Right renal pelvis (tissue), 4 donors: ENCODE measurements at regions not wholly inside any gene's neighbourhood (a gene's known extent, or its start where the extent isn't known, plus 50 kb on each side); places are given as distances from the start of the nearest gene placed in this dataset.

Source experiments
- DNase-seq, 4 donors: peaks; one replicate each; pipeline ENCODE4 v3.0.0-alpha.2; 2013; ENCODE audit warnings: low read depth in 4 of 4, low spot score in 3 of 4, missing footprints in 1 of 4

DNA sequence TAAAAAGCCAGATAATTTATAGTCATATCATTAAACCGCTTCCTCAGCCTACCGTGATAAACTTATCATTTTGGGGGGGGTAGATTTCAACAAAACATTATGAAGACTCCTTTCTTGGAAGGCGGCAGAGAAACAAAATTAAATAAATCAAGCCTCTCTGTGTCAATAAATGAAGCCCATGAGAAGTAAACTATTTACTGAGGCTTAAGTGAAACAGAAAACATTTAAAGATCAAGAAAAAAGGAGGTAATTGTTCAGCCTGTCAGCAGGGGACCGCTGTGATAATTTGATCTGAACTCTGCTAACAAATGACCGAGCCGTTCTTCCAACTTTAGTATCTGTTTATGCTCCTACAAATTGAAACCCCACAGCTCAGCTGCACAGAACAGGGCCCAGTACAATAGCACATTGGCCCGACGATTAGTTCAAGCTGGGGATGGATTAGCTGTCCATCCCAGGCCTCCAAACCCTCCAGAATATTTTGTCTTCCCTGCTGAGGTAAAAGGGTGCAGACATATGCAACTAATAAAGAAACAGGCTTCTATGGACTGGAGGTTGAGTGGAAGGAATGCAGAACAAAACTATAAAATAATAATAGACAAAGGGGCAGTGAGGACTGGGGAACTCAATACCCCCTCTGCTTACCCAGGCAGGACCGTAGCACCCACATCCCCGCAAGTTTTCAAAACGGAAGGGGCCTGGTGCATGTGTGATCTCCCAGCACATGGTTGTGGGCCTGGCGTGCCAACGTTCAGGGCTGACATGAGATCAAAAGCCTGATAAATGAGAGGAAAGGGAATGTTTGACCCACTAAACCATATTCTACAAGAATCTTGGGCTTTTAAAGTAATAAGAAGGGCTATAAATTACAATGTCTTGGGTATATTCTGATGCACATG, 298.1 kb upstream of the IRX5 start:
- no peak for DNase-seq

DNA sequence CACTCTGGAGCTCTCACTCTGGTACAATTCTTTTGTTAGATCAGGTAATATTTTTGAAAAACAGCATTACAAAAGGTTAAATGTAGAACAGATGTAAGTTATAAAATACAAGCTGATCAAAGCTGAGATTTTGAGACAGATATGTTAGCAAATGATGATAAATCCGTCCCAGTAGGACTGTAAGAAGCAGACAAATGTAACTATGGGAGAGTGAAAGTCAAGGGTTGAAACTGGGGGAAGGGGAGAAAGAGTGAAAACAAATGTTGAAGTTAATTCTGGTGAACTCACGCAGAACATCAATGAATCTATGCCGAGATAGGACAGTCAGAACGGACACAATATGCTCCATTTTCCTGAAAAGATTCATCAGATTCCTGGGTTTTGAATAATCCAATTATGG, 298.9 kb upstream of the IRX5 start:
- DNase-seq = no peak

DNA sequence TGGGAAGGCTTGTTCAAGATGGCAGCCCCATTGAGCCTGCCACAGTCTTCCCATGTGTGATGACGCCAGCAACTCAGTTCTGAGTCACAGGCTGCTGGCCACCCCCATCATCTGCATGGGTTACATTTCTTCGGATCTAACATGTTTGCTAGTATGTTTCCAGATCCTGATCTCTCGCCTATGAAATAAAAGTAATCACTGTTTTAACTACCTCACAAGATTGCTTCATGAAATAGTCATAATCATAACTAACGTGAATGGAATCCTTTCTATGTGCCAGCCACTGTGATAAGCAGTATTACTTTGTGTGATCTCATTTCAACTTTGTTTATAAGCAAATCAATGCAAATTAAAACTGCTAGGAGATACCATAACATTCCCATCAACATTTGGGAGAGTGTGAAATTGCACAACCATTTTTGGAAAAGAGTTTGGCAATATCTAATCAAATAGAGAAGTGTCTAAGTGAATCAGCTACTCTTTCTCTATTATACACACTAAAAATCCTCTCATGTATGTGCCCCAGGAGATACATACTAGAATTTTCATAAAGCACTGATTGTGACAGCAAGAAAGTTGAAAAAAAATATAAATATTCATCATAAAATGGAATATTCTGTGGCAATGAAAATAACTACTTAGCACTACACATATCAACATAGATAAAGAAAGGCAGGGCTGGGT, 300.2 kb upstream of the IRX5 start:
- no peak for DNase-seq

DNA sequence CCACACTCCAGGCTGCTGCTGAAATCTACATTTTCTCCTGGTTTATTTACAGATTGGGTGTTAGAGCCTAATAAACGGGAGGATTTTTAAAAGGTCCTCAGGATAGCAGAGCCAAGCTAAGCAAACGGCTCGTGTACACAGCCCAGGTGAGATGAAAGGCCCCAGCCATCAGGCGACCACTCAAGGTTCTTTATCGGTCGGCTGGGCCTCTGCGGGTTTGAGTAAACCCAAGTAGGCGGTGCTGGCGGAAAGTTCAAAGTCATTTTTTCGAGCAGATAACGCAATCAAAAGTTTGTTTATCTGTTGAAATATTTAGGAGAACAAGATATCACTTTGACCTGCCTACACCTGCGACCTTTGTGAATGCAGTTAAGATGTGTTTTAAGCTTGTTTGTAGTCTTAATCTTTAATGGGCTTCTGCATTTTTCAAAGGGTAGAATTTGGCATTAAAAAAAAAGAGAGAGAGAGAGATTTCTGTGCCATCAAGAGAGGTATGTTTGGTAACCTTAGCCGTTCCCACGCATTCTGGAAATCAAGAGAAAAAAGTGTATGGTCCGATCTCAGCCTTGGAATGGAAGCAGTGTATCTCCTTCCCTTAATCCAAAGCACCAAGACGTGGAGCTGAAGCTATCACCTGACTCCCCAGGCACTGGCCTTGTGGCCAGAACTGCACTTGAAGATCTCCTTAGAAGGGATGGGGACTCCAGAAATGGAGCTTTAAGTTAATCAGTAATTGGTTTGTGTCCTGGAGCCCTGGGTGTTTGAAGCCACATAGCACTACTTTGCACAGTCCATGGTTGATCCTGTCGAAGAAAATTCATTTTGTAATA, 301.7 kb upstream of the IRX5 start:
- DNase-seq = no peak

DNA sequence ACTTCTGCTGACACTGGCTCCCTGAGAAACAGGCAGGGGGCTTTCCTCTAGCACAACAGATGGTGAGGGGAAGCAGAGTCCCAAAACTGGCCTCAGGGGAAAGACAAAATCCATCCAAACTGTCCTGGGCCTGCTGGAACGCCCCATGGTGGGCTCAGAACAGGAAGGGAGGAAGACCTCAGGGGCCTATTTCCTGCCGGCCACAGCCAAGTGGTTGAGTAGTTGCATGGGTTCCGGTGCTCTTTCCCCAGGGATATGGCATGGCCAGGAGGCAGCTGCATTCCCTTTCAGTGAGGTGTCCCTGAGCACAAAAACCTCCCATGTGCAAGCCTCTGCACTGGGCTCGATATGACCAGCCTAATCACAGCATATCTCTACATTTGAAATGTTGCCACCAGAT, 303.0 kb upstream of the IRX5 start:
- no peak for DNase-seq

DNA sequence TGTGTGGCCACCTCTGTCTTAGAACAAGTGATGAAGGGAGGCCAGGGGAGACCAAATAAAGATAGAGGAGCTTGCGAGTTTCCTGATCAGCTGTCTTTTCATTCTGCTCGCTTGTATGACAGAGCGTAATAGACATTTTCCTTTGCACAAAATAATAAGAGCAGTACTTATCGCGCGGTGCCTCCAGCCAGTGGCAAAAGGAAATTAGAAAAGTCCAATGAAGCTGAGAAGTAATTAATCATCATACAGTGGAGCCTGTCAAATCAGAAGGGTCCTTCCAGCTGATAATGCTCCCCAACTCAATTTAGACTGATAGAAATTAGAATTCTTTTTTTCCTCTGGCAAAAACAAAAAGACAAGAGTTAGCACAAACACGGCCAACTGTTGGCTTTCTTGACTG, 307.0 kb upstream of the IRX5 start:
- no peak for DNase-seq

DNA sequence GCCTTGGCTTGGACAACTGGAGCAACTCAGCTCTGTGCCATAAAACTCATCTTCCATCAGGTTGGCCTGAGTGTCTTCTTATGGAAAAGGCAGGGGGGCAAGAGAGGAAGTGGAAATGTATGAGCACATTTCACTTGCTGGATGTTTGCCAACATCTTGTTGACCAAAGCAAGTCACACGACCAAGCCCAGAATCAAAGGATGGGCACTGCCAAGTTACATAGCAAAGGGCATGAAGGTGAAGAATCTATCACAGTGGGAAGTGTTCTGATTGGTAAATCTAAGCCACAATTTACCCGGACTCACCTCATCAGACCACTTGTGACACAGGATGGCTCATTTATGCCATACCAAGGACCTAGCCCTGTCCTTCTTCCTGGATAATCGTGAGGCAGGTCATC, 310.5 kb upstream of the IRX5 start:
- no peak for DNase-seq

DNA sequence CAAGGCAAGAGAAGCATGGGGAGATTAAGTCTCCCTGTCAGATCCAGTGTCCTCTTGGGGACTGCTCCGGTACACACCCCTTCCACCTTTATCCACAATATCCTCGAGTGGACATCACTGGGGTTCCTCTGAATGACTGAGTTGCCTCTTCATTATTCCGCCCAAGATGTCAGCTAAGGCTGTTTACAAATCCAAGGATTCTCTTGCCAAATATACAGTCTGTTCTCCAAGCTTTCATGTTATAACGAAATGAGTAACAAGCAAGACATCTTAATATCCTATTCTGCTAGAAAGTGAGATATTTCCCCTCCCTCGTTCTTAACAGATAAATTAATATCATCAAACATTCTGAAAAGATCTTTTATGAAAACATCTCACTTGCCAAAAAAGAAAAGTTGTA, 314.1 kb upstream of the IRX5 start:
- no peak for DNase-seq

DNA sequence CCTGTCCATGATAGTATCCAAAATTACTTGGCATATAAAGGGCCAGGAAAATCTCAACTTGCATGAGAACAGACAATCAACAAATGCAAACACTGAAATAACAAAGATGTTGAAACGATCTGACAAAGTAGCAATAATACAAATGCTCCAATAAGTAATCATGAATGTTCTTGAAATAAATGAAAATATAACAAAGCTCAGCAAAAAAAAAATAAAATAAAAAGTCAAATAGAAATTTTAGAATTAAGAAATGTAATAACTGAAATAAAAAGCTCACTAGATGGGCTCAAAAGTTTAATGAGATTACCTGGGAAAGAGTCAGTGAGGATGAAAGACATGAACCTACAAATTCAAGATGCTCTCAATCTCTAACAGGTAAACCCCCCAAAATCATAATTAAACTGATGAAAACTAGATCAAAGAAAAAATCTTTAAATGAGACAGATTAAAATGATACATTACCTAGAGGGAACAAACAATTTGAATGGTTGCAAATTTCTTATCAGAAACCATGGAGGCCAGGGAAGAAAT, 319.0 kb upstream of the IRX3 start:
- DNase-seq = no peak

DNA sequence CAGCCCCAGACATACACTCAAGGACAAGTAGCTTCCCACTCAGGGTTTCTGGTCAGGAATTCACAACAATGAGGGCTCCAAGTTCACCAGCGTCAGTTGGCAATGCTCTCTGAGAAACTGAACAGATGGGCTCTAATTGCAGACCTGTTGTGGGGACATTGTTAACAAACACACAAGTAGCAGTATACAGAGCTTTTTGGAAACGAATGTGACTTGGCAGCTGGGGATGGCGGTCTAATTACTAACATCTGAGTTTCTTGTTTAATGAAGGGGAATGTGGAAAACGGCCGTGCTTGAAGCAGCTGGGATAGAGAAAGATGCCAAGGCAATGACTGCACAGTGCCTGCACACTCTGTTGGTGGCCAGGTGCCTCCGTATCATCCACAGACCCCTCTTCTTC, 316.1 kb upstream of the IRX3 start:
- DNase-seq = no peak

DNA sequence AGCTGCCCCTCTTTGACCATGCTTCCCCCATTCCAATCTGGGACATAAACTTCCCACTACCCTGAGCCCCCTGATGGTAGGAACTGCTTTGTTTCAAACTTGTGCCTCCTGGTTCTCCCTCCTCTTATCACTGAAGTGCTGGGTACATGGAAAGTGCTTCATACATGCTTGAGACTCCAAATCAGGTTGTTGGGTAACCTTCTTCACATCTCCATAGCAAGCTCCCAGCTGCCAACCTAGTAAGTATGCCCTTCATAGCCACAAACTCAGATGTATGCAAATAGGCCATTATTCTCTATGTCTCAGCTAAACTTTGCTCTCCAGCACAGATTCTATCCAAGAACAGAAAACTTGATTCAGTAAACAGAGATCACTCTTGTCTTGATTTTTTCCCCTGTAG, 310.6 kb upstream of the IRX3 start:
- no peak for DNase-seq

DNA sequence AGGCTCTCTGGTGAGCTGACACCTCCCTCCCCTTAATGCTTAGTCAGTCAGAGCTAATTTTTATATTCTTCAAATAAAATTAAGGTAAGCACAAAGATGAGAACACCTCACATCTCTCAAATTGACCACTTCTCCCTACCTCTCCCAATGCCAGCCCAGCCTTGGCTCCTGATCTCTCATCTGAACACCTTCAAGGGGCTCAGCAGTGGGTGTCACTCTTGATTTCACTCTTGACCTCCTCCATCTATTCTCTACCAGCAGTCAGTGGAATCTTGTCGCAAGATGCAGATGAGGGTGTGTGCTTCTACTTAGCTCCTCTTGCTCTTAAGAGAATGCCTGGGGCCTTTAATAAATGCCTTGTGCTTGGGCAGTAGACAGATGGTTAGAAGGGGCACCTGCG, 309.0 kb upstream of the IRX3 start:
- no peak for DNase-seq

DNA sequence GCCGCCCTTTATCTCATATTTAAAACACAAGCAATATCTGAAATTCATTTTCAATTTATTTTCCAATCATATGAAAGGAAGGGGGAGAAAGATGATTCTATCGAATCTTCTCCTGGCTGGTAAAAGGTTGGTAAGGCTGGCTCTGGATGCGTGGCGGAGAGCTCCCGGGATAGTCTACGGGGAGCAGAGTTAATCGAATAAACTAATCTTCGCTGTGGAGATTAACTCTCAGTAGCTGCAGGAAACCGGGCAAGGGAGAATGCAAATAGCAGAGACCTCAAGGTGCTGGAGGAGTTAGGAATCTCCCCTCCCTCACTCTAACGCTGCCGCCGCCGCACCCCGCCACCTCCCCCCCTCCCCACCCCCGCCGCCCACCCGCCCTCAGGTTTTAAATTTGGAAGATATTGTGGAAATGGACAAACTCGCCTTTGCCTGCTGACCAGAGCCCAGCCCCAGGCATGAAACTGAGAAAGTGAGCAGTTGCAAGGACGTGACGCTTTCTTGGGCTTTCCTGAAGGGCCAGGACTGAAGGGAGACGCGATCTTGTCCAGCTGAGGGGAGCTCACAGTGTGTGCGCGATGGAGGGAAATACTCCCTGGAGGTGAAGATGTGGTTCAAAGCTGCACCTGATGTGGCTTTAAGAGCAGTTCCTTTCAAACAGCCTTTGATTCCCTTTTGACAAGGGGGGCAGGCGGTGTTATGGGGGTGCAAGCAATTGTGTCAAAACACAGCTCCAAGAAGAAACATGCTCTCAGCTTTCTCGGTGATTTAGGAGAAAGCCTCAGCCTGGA, 308.2 kb upstream of the IRX3 start:
- no peak for DNase-seq

DNA sequence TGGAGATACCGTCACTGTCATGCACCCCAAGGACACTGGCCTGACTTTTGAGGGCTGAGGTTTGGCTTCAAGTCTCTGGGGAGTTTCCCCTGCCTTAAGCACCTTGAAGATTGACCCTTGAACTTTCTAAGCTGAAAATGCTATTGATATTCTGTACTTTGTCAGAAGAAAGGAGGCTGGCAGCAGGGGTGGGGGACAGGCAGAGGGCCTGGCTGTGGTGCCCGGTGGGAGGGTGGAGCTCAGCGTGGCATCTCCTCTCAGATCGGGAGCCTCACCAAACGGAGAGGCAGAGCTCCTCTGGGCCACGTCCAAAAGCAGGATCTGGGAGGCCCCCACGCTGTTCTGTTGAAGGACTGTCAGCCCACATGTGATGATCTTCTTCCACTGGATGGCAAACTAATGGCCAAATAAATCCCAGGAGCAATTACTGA, 305.2 kb upstream of the IRX3 start:
- DNase-seq = no peak

DNA sequence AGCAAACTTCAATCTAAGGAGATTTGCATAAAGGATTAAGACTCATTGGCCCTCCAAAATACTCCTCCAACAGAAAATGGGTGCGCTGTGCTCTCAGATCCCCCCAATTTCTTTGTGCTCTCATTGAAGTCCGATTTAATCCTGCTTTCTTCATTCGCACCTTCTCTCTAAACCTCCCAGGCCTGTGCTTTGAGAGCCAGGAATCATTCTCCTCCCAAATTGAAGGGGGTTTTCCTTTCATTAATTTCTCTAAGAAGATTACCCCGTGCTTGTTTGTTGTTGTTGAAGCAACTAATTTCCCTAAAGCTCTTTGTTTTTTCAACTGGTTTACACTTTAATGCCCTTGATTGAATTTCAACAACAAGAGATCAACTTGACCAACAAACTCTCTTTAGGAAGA, 304.2 kb upstream of the IRX3 start:
- DNase-seq = no peak

DNA sequence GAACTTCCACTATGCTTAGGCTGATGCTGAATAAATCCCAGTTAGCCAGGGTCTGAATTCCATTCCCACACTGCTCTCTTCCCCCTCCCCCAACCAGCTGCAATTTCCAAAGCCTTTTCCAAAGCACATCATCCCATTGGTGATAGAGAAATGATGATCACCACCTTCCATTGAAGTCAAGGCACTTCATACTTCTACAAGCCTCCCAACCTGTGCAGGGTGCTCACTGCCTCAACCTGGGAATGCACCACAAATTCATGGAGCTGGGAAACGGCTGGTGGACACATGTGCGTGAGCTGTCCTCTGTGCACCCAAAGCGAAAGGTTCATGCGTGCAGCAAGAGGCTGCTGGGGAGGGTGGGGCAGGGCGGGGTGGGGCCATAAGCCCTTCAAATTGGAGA, 302.7 kb upstream of the IRX3 start:
- no peak for DNase-seq

DNA sequence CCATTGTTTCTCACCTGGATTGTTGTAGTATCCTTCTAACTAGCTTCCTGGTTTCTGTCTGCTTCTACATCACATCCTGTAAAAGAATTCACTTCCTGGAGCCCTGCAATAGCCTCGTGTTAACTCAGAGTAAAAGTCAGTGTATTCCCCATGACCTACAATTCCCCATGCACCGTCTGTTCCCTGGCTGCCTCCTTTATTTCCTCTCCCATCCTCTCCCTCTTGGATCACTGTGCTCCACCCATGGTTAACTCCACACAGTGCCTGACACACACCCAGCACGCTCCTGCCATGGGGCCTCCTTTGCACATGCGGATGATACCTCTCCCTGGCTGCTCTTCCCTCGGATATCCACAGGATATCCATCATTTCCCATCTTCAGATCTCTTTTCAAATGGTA, 301.4 kb upstream of the IRX3 start:
- no peak for DNase-seq

DNA sequence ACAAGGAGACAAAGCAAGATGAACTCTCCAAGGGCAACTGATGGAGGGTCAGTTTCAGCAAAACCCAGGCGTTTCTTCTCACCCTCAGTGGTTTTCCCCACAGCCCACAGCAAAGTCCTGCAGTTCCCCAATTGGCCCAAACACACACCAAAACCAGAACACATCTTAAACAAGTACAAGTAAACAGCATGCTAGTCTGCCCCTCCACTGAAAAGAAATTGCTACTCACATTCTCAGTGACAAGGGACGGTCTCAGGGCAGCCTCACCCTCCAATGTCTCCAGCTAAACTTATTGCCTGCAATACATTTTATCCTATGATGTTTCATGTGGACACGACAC, 300.6 kb upstream of the IRX3 start:
- DNase-seq = no peak

DNA sequence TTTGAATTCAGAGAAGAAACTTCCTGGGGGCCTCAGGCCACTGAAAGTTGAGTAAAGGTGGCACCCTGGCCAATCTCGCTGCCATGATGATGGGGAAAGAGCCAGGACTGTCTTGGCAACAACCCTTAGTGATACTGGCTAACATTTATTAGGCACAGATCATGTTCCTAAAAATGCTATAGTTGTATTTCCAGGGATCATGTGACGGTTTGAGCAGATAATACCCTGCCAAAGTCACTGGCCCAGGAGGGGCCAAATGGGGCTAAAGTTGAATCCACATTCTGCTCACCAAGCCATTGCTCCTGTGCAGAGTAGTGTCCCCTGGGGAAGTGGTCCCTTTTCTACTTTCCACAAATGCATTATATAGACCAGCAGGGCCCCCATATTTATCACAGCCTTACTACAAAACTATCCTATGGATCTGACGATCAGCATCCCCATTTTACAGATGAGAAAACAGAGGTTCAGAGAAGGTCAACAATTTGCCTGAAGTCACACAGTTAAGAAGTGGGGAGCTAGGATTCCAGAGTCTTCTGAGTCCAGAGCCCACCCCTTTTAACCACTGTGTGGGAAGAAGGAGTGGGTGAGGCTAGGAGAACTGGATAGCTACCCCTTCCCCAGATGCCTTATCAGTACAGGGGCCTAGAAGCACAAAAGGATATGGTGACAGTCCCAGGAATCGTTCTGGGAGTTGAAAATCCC, 300.0 kb upstream of the IRX3 start:
- DNase-seq = no peak

DNA sequence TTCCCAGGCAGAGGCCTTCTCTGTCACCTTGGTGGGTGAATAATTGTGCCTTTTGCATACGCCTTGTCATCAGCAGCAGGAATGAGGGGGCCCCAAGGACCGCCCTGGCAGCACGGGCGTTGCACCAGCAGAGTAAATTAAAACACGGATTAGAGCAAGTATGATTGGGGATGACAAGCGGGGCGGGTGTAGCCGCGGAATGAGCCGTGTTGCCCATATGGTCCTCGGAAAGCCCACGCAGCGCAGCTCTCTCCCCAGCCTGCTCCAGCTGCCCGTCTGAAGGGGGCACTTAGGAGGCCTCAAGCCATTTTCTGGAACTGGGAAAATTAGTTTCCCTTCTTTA, 299.4 kb upstream of the IRX3 start:
- no peak for DNase-seq
